ENCODE measurements at regions not wholly inside any gene's neighbourhood (a gene's known extent, or its start where the extent isn't known, plus 50 kb on each side); places are given as distances from the start of the nearest gene placed in this dataset.

DNA sequence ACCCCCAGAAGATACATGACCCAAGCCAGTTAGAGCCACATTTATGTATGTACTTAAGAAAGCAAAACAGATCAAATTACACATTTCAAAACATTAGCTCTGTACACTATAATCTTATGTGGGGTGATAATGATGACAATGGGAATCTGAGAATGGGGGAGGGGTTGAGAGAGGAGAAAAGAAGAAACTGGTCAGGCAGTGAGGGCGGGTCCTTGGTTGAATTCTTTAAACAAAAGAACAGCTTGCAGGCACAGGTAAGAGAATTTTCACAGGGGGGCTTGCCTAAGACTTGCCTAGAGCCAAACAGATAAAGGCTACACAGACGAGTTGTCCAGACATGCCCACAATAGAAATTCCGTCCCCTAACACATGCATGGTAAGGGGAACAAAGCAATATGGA, 76.8 kb upstream of the PTER start:
- TF ChIP-seq, protein P1, sequence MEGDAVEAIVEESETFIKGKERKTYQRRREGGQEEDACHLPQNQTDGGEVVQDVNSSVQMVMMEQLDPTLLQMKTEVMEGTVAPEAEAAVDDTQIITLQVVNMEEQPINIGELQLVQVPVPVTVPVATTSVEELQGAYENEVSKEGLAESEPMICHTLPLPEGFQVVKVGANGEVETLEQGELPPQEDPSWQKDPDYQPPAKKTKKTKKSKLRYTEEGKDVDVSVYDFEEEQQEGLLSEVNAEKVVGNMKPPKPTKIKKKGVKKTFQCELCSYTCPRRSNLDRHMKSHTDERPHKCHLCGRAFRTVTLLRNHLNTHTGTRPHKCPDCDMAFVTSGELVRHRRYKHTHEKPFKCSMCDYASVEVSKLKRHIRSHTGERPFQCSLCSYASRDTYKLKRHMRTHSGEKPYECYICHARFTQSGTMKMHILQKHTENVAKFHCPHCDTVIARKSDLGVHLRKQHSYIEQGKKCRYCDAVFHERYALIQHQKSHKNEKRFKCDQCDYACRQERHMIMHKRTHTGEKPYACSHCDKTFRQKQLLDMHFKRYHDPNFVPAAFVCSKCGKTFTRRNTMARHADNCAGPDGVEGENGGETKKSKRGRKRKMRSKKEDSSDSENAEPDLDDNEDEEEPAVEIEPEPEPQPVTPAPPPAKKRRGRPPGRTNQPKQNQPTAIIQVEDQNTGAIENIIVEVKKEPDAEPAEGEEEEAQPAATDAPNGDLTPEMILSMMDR (conservative IDR thresholded peaks at IDR 0.05): no peak
- TF ChIP-seq ZFX (IDR thresholded peaks at IDR 0.05): no peak
- H3K27ac ChIP-seq: no peak overlapping the region

DNA sequence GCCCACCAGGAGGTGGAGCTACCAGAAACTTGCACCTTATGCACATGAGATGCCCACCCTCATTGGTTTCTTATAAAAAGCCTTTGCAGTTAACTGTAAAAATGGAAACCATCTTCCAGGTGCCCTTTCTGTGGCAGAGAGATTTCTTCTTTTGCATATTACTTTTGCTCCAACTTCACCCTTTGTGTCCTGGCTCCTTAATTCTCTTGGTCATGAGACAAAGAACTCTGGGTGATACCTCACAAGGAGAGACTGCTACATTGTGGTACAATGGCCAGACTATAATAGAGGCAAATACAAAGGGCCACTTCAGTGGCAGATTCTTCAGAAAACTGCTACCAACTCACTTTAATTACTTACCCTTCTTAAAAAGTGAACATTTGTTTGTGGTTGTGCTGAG, 76.4 kb upstream of the PTER start:
- H3K27ac ChIP-seq: no peak overlapping the region
- TF ChIP-seq, protein P1 (conservative IDR thresholded peaks at IDR 0.05): no peak
- no peak for TF ChIP-seq ZFX (IDR thresholded peaks at IDR 0.05)

DNA sequence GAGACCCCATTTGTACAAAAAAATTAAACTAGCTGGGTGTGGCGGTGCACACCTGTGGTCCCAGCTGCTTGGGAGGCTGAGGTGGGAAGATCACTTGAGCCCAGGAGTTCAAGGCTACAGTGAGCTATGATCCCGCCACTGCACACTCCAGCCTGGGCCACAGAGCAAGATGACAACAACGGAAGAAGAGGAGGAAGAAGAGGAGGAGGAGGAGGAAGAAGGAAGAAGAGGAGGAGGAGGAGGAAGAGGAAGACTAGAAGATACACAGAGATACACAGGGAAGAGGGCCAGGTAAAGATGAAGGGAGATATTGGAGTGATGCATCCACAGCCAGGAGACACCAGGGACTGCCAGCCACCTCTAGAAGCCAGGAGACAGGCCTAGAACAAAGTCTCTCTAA, 75.7 kb upstream of the PTER start:
- TF ChIP-seq, protein P1 (conservative IDR thresholded peaks at IDR 0.05): no peak
- TF ChIP-seq ZFX (IDR thresholded peaks at IDR 0.05): no peak
- H3K27ac ChIP-seq: no peak overlapping the region

DNA sequence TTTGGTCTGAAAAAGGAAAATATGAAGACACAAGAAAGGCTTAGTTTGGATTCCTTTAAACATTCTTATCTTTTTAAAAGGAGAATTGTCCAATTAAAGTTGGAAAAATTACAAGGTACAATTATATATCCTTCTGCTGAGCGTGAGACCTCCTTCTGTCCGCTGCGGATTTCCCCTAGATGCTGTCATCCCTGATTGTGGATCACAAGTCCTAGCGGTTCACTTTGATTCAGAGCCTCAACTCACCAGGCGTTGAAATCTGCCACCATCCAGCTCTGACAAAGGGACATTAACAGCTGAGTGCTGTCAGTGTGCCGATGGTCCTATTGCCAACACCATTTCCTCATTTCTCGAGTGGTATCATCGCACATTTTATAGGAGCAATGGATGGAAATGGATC, 73.1 kb upstream of the PTER start:
- H3K27ac ChIP-seq: no peak overlapping the region
- TF ChIP-seq ZFX (IDR thresholded peaks at IDR 0.05): no peak
- TF ChIP-seq, protein P1 (conservative IDR thresholded peaks at IDR 0.05): no peak

DNA sequence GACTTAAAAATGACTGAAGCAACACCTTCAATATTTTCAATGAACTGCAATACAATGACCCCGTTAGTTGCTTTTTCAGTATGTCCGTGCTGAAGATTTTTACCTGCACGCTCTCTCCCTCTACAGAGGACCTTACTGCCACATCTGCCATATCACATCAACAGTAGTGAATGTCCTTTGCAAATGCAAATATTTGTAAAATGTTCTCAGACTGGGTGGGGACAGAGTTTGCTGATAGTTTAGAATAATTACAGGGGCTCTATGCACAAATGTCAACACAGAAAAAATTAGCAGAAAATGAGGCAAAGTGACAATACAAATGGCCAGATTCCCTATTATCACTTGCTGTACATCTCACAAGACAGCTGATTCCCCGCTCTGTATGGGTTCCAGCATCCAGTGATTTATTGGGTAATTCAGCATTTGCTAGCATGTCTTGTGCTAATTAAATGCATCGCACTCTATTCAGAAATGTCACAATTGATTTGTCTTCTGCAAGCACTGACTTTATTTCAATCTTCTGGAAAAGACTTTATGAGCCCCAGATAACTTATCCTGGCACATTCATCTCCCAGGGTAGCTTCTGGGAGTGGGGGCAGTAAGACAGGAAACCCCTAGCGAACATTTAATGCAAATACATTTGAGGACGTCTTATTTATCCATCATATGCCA, 69.1 kb upstream of the PTER start:
- TF ChIP-seq, protein P1 (conservative IDR thresholded peaks at IDR 0.05): 0 out of 2 replicates have a peak, but pooled peaks have one; percentile 5
- TF ChIP-seq ZFX (IDR thresholded peaks at IDR 0.05): no peak
- no peak overlapping the region for H3K27ac ChIP-seq

DNA sequence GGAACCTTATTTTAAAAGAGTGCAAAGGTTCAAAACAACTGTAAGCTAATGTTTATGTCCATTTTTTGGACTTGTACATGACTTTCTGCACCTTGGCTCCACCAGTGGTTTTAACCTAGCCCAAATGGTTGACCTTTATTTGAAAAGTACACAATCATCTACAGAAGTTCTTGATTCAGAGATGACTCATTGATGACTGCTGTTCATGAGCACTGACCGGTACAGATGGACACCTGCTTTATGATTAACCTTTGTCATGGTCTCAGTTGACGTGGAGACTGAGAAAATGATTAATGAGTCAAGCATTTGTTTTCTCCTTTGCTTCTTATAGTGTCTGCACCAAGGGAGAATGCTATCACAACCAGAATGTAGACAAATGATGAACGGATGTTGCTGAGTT, 55.7 kb upstream of the PTER start:
- TF ChIP-seq ZFX (IDR thresholded peaks at IDR 0.05): no peak
- TF ChIP-seq, protein P1 (conservative IDR thresholded peaks at IDR 0.05): no peak
- H3K27ac ChIP-seq: no peak overlapping the region

DNA sequence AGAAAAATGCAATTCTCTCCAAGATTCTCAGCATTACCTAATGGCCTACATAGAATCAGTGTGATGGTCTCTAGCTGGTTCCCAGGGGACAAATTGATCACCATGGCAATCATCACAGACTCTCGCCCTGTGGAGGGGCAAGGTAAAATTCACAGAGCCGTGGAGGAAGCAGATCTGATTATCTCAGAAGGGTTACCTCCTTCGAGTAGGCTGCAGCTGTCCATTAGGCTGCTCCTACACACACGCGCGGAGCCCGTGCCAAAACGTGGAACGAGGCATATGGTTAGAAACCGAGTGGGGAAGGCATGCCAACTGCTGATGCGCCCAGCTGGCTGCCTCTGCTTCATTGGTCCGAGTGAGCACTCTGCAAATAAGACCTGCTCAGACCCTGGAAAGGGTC, 52.8 kb upstream of the PTER start:
- no peak overlapping the region for H3K27ac ChIP-seq
- TF ChIP-seq, protein P1 (conservative IDR thresholded peaks at IDR 0.05): no peak
- TF ChIP-seq ZFX (IDR thresholded peaks at IDR 0.05): no peak
